ENCODE measurements at regions not wholly inside any gene's neighbourhood (a gene's known extent, or its start where the extent isn't known, plus 50 kb on each side); places are given as distances from the start of the nearest gene placed in this dataset.

DNA sequence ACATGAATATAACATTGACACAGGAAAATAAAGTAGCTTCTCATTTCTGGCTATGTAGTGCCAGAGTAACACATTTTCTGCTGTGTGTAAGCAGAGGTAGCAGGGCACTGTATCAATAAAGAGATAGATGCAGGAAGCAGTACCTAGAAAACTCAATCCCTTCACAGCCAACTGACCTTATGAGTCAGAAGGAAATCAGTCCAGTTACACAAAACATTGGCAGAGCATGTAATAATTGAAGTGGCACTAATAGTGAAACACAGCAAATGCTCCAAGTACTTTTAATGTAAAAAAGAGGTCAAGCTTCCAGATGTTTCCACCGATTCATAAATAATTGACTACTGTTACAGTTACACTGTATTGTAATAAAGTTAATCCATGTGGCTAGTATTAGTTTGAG, 706.6 kb downstream of the EFNA5 start:
- no peaks in the 10 kb centered on the region for H3K9me3 ChIP-seq
- H3K4me3 ChIP-seq: no peak overlapping the region
- H3K4me1 ChIP-seq: no peaks in the 10 kb centered on the region
- no peak for DNase-seq (ENCODE audit: low spot score in 2 of 2)
- TF ChIP-seq, protein P1, sequence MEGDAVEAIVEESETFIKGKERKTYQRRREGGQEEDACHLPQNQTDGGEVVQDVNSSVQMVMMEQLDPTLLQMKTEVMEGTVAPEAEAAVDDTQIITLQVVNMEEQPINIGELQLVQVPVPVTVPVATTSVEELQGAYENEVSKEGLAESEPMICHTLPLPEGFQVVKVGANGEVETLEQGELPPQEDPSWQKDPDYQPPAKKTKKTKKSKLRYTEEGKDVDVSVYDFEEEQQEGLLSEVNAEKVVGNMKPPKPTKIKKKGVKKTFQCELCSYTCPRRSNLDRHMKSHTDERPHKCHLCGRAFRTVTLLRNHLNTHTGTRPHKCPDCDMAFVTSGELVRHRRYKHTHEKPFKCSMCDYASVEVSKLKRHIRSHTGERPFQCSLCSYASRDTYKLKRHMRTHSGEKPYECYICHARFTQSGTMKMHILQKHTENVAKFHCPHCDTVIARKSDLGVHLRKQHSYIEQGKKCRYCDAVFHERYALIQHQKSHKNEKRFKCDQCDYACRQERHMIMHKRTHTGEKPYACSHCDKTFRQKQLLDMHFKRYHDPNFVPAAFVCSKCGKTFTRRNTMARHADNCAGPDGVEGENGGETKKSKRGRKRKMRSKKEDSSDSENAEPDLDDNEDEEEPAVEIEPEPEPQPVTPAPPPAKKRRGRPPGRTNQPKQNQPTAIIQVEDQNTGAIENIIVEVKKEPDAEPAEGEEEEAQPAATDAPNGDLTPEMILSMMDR (IDR thresholded peaks at IDR 0.05): no peak
- no peak overlapping the region for H3K27ac ChIP-seq
- no peaks in the 10 kb centered on the region for H3K27me3 ChIP-seq
- H3K36me3 ChIP-seq: no peaks in the 10 kb centered on the region
- intact Hi-C loops (cut with DNase I): no loop called here

DNA sequence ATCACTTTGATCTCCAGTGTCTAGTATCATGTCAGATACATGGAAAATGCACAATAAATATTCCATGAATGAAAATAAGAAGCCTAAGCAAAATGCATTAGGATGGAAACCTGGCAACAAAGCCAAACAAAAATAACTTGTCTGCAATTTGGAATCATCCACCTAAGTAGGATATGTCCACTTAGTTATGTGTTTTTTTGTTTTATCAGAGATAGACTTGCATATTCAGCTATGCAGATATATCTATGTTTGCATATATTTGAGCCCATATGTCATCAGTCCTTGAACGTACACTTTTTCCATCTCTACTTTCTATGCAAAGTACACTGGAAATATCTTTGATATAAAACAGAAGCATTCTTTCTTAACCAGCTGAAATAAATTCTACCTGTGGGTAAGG, 707.1 kb downstream of the EFNA5 start:
- Histone ChIP-seq H3K4me1 (no peaks in the 10 kb centered on the region), H3K36me3 (no peaks in the 10 kb centered on the region), H3K4me3 (no peak overlapping the region), H3K9me3 (no peaks in the 10 kb centered on the region), H3K27me3 (no peaks in the 10 kb centered on the region), H3K27ac (no peak overlapping the region)
- TF ChIP-seq, protein P1 (IDR thresholded peaks at IDR 0.05): no peak
- intact Hi-C loops (cut with DNase I): no loop called here
- DNase-seq (ENCODE audit: low spot score in 2 of 2): no peak

DNA sequence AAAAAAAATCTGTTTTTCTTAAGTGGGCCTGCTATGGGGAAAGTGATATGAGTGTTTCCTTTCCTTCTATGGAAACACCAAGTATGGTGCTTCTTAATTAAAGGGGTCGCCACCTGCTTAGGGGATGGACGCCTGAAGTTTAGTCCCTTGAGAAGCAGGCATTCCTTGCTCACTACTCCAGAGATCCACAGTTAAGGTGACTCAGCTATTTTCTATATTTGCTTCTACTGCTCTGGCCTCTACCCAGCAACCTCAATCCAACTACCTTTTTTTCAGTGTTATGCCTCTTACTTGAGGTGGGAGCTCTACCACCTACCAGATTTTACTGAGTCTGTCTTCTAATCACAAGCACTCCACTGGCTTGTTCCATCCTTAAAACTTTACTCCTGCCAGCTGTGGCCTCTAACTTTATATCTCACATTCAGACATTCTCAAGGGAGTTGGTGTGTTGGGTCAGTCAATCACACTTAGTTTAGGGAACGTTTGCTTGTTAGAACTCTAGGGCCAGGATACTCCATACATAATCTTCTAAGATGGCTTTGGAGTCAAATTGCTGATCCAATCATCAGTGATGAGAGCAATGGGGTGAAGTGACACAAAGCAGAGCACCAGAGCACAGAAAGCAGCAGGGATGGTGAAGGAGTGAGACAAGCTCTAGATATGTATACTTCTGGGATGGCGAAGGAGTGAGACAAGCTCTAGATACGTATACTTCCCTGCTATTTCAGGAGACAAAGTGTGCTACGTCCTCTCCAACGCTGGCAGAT, 708.1 kb downstream of the EFNA5 start:
- H3K36me3 ChIP-seq: no peaks in the 10 kb centered on the region
- no peak overlapping the region for H3K27ac ChIP-seq
- intact Hi-C loops (cut with DNase I): no loop called here
- H3K9me3 ChIP-seq: no peaks in the 10 kb centered on the region
- no peaks in the 10 kb centered on the region for H3K4me1 ChIP-seq
- no peak overlapping the region for H3K4me3 ChIP-seq
- no peaks in the 10 kb centered on the region for H3K27me3 ChIP-seq
- TF ChIP-seq, protein P1 (IDR thresholded peaks at IDR 0.05): no peak
- DNase-seq (ENCODE audit: low spot score in 2 of 2): no peak

DNA sequence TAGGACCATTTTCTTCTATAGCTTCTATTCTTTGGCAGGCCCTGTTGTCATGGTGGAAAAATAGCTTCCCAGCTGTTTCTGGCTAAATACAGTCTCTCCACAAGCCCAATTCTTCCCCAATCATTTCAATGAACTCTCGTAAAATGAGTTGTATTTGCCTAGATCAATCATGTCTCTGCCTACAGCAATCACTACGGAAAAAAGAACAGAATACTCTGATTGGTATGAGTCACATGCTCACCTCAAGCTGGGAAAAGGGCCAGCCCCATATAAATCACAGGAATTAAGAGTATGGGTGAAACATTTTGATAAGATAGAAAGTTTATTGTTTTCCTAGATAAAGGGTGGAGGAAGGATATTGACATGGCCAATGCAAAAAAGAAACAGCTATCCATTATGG, 711.4 kb downstream of the EFNA5 start:
- Histone ChIP-seq H3K4me1 (no peaks in the 10 kb centered on the region), H3K9me3 (no peaks in the 10 kb centered on the region), H3K27me3 (no peaks in the 10 kb centered on the region), H3K27ac (no peak overlapping the region), H3K4me3 (no peak overlapping the region), H3K36me3 (no peaks in the 10 kb centered on the region)
- DNase-seq (ENCODE audit: low spot score in 2 of 2): no peak
- intact Hi-C loops (cut with DNase I): no loop called here
- TF ChIP-seq, protein P1 (IDR thresholded peaks at IDR 0.05): no peak

DNA sequence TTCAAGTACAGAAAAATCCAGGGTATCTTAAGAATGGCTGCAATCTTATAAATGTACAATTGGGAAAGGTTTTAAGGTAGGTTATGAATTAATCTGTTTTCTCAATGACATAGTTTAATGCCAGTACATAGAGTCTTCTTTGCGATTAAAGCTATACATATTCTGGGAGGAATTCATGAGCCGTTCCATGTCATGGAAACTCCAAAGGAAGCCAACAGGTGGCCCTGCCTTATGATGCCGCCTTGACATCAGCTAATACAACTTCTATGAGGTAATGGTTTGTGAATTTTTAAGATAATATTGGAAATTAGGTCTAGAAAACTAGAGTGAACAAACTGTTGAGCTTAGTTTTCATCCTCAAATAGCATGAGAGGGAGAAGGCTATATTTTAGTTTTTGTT, 713.4 kb downstream of the EFNA5 start:
- Histone ChIP-seq H3K4me3 (no peak overlapping the region), H3K36me3 (no peaks in the 10 kb centered on the region), H3K9me3 (no peaks in the 10 kb centered on the region), H3K27me3 (no peaks in the 10 kb centered on the region), H3K27ac (no peak overlapping the region), H3K4me1 (no peaks in the 10 kb centered on the region)
- TF ChIP-seq, protein P1 (IDR thresholded peaks at IDR 0.05): no peak
- intact Hi-C loops (cut with DNase I): no loop called here
- no peak for DNase-seq (ENCODE audit: low spot score in 2 of 2)

DNA sequence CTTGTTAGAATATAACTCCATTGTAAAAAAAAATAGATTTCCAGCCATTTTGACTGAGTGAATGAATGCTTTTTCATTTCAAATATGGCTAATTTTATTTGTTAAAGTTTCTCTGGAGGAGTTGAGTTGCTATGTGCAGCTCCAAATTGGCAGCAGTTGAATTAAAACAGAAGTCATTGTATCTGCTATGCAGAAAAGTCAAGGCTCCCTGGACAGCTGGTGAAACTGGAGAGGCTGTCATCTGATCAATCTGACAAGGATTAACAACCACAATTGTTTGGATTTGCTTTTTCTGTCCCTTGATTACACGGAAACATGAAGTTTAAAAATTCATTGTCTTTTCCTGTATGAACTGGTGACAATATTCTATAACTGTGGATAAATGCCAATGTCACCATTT, 713.9 kb downstream of the EFNA5 start:
- no peak overlapping the region for H3K27ac ChIP-seq
- intact Hi-C loops (cut with DNase I): no loop called here
- no peaks in the 10 kb centered on the region for H3K9me3 ChIP-seq
- TF ChIP-seq, protein P1 (IDR thresholded peaks at IDR 0.05): no peak
- H3K4me1 ChIP-seq: no peaks in the 10 kb centered on the region
- no peaks in the 10 kb centered on the region for H3K36me3 ChIP-seq
- H3K27me3 ChIP-seq: no peaks in the 10 kb centered on the region
- H3K4me3 ChIP-seq: no peak overlapping the region
- DNase-seq (ENCODE audit: low spot score in 2 of 2): no peak

Data from ascending aorta (tissue), 2 donors.